ENCODE measurements at regions not wholly inside any gene's neighbourhood (a gene's known extent, or its start where the extent isn't known, plus 50 kb on each side); places are given as distances from the start of the nearest gene placed in this dataset.

GRCh38 chr5:175599210-175599609, 58.7 kb upstream of the HRH2 start:
- TF ChIP-seq, protein P1, sequence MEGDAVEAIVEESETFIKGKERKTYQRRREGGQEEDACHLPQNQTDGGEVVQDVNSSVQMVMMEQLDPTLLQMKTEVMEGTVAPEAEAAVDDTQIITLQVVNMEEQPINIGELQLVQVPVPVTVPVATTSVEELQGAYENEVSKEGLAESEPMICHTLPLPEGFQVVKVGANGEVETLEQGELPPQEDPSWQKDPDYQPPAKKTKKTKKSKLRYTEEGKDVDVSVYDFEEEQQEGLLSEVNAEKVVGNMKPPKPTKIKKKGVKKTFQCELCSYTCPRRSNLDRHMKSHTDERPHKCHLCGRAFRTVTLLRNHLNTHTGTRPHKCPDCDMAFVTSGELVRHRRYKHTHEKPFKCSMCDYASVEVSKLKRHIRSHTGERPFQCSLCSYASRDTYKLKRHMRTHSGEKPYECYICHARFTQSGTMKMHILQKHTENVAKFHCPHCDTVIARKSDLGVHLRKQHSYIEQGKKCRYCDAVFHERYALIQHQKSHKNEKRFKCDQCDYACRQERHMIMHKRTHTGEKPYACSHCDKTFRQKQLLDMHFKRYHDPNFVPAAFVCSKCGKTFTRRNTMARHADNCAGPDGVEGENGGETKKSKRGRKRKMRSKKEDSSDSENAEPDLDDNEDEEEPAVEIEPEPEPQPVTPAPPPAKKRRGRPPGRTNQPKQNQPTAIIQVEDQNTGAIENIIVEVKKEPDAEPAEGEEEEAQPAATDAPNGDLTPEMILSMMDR (conservative IDR thresholded peaks at IDR 0.05; ENCODE audit: low read depth, low read length) = no peak
- TF ChIP-seq EZH2phosphoT487 (IDR thresholded peaks at IDR 0.05; ENCODE audit: borderline replicate concordance, low read length) = no peak

Data from PC-3 (cell line).